Thymus (tissue), 11 donors: ENCODE measurements at regions not wholly inside any gene's neighbourhood (a gene's known extent, or its start where the extent isn't known, plus 50 kb on each side); places are given as distances from the start of the nearest gene placed in this dataset.
"Not testable (repeated sequence)": the region's sequence is repeated elsewhere in the genome, so short reads cannot be mapped to it uniquely, and the experiment has no call there.

Experiments used
- DNase-seq, 9 donors: peaks; one replicate each; pipeline ENCODE4 v3.0.0-alpha.2; 2013; ENCODE audit warnings: low spot score in 9 of 9, low read depth in 6 of 9, missing footprints in 1 of 9
- H3K27ac ChIP-seq, 2 donors: one replicate each; pipeline ENCODE4 v1.5.1; 2013; ENCODE audit warnings: control low read depth in 1 of 2, low read depth in 1 of 2, low read length in 1 of 2, mild to moderate bottlenecking in 1 of 2, moderate library complexity in 1 of 2
- H3K27me3 ChIP-seq, 2 donors: one replicate each; pipeline ENCODE4 v1.5.1; 2013; ENCODE audit warnings: low read length in 1 of 2; ENCODE audit not compliant: control insufficient read depth in 2 of 2, insufficient read depth in 1 of 2
- H3K36me3 ChIP-seq, 2 donors: one replicate each; pipeline ENCODE4 v1.5.1; 2013; ENCODE audit warnings: low read length in 1 of 2, mild to moderate bottlenecking in 1 of 2, moderate library complexity in 1 of 2; ENCODE audit not compliant: control insufficient read depth in 2 of 2, insufficient read depth in 2 of 2
- H3K4me1 ChIP-seq, 2 donors: one replicate each; pipeline ENCODE4 v1.5.1; 2013; ENCODE audit warnings: low read length in 2 of 2; ENCODE audit not compliant: control insufficient read depth in 2 of 2, insufficient read depth in 2 of 2
- H3K4me3 ChIP-seq, 2 donors: one replicate each; pipeline ENCODE4 v1.5.1; 2013; ENCODE audit warnings: low read length in 2 of 2, control low read depth in 1 of 2, mild to moderate bottlenecking in 1 of 2
- H3K9me3 ChIP-seq, 2 donors: one replicate each; pipeline ENCODE4 v1.5.1; 2013; ENCODE audit warnings: low read length in 1 of 2, mild to moderate bottlenecking in 1 of 2; ENCODE audit not compliant: control insufficient read depth in 2 of 2, insufficient read depth in 1 of 2
- WGBS: extraction: QIAGEN DNeasy Blood & Tissue Kit; methylation state at CpG from one replicate; pipeline ENCODE4 v1.1.7; 2013; 5-methylcytosine and 5-hydroxymethylcytosine counted together
- donor health status: healthy.

DNA sequence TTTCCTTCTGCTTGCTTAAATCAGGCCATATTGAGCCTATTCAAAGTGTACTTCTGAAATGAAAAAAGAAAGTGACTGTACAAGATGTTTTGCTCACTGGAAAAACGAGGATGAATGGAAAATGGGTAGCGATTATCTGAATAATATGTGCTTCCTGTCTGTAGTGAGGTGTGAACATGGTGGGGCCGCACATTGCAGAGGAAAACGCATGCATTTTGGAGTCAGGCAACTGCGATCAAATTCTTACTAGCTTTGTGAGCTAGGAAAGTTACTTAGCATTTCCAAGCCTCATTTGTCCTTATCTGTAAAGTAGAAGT lies 73.0 kb upstream of the PRSS3 start:
- no peaks in the 10 kb centered on the region for H3K9me3 ChIP-seq
- WGBS: 61% methylated on average over 5 of the region's 5 CpGs

DNA sequence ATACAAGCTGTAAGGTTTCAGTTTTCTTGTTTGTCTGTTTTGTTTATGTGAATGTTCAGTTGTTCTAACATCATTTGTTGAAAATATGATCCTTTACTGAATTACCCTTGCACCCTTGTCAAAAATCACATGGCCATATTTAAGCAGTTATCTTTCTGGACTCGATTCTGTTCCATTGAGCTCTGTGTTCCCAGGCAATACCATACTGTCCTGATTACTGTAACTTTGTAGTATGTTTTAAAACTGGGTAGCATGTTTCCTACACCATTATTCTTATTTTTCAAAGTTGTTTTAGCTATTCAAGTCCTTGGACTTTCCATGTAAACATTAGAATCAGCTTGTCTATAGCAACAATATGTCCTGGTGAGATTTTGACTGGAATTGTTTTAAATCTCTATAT lies 66.7 kb upstream of the PRSS3 start:
- no peaks in the 10 kb centered on the region for H3K27me3 ChIP-seq
- H3K9me3 ChIP-seq: no peaks in the 10 kb centered on the region
- 97% methylated on average over 1 of the region's 1 CpG for WGBS
- H3K4me1 ChIP-seq: no peaks in the 10 kb centered on the region
- no peaks in the 10 kb centered on the region for H3K36me3 ChIP-seq
- H3K27ac ChIP-seq: no peak overlapping the region
- H3K4me3 ChIP-seq: no peak overlapping the region
- no peak for DNase-seq

More for the DNA sequence above, 73.0 kb upstream of the PRSS3 start:
- H3K36me3 ChIP-seq: no peaks in the 10 kb centered on the region
- H3K27ac ChIP-seq: no peak overlapping the region
- peaks cover 0 to 2% of the 10 kb centered on the region in 2 donors for H3K27me3 ChIP-seq
- DNase-seq: no peak
- H3K4me3 ChIP-seq: no peak overlapping the region
- peaks cover 0 to 5% of the 10 kb centered on the region in 2 donors for H3K4me1 ChIP-seq

DNA sequence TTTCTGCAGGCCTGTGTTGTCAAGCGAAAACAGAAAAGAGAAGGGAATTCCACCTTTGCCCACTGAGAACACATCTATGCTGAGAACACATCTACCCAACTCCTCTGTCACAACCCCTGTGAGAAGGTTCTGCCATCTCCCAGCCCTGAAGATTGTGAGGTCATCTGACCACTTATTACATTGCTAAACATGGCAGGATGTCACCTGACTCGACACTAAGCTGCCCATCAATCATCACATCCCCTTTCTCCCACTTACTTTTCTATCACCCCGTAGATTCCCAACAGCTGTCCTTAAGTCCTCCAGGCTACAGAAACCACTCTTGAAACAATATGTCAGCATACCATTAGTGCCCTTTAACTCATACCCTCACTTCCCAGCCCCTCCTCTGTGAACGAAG lies 64.2 kb upstream of the PRSS3 start:
- 87% methylated on average over 4 of the region's 4 CpGs for WGBS
- Histone ChIP-seq H3K9me3 (no peaks in the 10 kb centered on the region), H3K4me3 (no peak overlapping the region), H3K36me3 (no peaks in the 10 kb centered on the region), H3K27ac (no peak overlapping the region), H3K27me3 (no peaks in the 10 kb centered on the region), H3K4me1 (no peaks in the 10 kb centered on the region)
- no peak for DNase-seq

DNA sequence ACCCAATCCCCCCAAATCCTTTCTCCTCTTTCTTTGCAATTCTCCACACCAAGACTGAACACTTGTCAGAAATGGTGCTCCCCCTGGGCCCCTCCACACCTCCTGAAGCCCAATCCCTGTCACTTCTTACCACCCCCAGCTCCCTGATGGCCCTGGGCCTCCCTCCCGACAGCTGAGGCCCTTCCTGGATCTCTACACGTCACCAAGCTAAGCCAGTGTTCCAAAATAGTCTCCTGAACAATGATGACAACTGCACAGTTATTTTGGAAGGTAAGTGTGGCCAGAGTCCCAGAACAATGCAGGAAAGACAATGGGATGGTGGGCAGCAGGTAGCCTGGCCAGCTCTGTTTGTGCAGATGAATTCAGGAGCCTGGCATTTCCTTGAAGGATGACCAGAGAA lies 63.7 kb upstream of the PRSS3 start:
- no peak overlapping the region for H3K27ac ChIP-seq
- 95% methylated on average over 2 of the region's 2 CpGs for WGBS

DNA sequence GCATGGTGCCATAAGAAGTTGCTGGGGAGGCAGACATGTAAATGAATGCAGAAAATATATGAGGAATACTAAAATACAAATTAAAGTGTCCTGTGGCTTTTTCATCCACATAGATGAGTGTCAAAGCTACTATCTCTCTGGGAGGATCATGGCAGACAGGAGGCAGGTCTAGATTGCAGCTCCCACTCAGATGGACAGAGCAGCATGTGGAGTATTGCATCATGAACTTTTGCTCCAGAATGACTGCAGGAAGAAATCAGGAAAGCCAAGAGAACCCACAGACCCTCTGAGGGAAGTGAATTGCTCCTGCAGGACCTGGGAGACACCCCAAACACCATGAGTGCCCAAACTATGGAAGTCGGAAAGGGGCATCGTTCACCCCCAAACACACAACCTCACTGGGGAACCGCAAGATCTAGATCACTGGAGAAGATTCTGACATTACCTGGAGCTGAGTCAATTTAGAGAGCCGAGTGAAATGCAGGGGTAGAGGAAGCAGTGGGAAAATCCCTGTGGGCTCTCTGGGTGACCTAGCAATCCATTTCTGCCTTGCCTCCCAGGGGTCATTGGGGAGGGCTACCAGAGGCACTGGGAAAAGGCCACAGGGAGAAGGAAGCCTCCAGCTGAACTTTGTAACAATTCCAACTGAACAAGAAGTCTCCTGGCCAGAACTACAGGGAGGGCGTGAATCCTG lies 61.0 kb upstream of the PRSS3 start:
- DNase-seq, H3K27me3 ChIP-seq, H3K27ac ChIP-seq, H3K36me3 ChIP-seq, H3K4me1 ChIP-seq, H3K4me3 ChIP-seq, H3K9me3 ChIP-seq: not testable (repeated sequence)
- 95% methylated on average over 5 of the region's 5 CpGs for WGBS

More for the DNA sequence above, 63.7 kb upstream of the PRSS3 start:
- Histone ChIP-seq H3K36me3 (no peaks in the 10 kb centered on the region), H3K4me1 (no peaks in the 10 kb centered on the region), H3K27me3 (no peaks in the 10 kb centered on the region), H3K4me3 (no peak overlapping the region), H3K9me3 (no peaks in the 10 kb centered on the region)
- DNase-seq: no peak

DNA sequence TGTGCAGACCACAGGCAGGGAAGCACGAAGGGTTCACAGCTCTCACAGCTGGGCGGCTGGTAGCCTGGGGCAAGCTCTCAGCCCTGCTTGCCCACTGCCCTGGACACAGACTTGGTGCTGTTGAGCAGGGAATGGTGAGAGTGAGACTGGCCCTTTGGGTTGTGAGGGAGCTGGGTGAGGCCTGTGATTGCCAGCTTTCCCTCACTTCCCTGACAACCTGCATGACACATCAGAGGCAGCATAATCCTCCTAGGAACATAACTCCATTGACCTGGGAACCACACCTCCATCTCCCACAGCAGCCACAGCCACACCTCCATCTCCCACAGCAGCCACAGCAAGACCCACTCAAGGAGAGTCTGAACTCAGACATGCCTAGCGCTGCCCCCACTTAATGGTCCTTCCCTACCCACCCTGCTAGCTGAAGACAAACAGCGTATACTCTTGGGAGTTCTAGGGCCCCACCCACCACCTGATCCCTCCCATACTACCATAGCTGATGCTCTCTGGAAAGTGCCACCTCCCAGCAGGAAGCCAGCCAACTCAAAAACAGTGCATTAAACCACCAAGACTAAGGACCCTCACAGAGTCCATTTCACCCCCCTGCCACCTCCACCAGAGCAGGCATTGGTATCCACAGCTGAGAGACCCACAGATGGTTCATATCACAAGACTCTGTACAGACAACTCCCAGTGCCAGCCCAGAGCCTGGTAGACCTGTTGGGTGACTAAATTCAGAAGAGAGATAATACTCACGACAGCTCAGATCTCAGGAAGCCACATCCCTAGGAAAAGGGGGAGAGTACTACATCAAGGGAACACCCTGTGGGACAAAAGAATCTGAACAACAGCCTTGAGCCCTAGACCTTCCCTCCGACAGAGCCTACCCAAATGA lies 60.2 kb upstream of the PRSS3 start:
- 95% methylated on average over 6 of the region's 6 CpGs for WGBS

DNA sequence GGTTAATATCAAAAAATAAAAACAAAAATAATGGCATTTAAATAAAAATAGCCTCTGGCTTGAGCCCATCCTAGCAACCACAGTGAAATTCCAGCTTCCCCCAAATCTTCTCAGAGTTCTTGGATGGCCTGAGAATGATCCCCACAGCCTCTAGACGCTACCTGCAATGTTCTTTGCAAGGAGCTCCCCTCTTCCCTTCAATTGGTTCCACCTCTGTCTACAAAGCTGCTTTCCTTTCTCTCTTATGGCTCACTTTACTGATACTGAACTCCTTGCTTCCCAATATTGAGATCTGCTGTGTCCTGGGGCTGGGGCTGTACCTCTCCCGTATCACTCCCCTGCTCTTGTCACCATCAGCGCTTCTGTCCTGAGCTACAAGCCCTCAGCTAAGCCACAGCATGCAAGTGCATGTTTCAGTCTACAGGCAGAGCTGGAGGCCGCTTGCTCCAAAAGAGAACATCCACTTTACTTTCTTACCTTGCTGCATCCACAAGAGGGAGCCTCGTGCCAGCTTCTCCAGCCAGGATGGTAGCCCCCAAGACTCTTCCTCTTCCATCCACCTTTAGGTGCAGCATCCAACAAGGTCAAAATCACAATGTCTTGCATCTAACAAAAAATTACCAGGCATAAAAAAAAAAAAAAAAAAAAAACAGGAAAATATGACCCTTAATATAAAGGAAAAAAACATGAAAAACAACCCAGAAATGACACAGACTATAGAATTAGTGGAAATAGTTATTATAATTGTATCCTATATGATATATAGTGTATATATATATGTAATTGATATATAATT lies 57.4 kb upstream of the PRSS3 start:
- 41% methylated on average over 5 of the region's 5 CpGs for WGBS
- H3K27ac ChIP-seq: no peak overlapping the region
- H3K4me3 ChIP-seq: no peak overlapping the region
- peak in 5 of 9 donors; percentile 32 to 71 (median 39) for DNase-seq
- no peaks in the 10 kb centered on the region for H3K4me1 ChIP-seq
- no peaks in the 10 kb centered on the region for H3K27me3 ChIP-seq
- no peaks in the 10 kb centered on the region for H3K36me3 ChIP-seq
- H3K9me3 ChIP-seq: no peaks in the 10 kb centered on the region

More for the DNA sequence above, 60.2 kb upstream of the PRSS3 start:
- not testable (repeated sequence) for H3K4me3 ChIP-seq, H3K27me3 ChIP-seq, DNase-seq, H3K4me1 ChIP-seq, H3K9me3 ChIP-seq, H3K36me3 ChIP-seq, H3K27ac ChIP-seq

DNA sequence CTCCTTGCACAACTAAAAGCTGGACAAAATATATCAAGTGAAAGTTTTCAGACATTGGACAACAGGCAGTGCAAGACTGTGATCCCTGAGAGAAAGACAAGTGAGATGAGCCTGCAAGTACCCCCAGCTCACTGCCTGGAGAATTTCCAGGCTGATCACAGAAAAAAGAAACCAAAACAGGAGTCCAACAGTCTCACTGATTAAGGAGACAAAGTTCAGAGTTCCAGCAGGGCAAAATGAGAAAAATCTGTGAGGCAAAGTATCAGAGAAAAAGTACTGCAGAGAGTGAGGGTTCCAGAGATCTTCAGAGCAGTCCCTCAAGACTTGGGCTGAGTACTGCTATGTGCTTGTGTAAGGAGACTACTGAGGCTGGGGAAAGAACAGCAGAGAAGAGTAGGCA lies 56.0 kb upstream of the PRSS3 start:
- no peaks in the 10 kb centered on the region for H3K36me3 ChIP-seq
- H3K9me3 ChIP-seq: no peaks in the 10 kb centered on the region
- no peaks in the 10 kb centered on the region for H3K27me3 ChIP-seq
- no peak for DNase-seq
- H3K27ac ChIP-seq: no peak overlapping the region
- no peak overlapping the region for H3K4me3 ChIP-seq
- H3K4me1 ChIP-seq: no peaks in the 10 kb centered on the region

DNA sequence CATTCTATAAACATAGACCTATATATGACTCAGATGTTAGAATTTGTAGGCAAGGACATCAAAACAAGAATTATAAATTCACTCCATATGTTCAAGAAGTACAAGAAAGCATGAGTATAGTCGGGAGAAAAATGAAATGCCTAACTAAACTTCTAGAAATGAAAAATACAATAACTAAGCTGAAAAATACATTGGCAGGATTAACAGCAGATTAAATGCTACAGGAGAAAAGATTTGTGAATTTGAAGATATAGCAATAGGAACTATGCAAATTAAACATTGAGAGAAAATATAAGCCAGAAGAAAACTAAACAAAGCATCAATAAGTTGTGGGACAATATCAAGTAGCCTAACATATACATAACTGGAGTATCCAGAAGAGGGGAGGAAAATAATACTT lies 55.3 kb upstream of the PRSS3 start:
- Histone ChIP-seq H3K27ac (no peak overlapping the region), H3K4me3 (no peak overlapping the region), H3K9me3 (no peaks in the 10 kb centered on the region), H3K36me3 (no peaks in the 10 kb centered on the region), H3K27me3 (no peaks in the 10 kb centered on the region), H3K4me1 (no peaks in the 10 kb centered on the region)
- DNase-seq: no peak
- WGBS: 98% methylated on average over 1 of the region's 1 CpG
